ENCODE measurements at regions not wholly inside any gene's neighbourhood (a gene's known extent, or its start where the extent isn't known, plus 50 kb on each side); places are given as distances from the start of the nearest gene placed in this dataset.

DNA sequence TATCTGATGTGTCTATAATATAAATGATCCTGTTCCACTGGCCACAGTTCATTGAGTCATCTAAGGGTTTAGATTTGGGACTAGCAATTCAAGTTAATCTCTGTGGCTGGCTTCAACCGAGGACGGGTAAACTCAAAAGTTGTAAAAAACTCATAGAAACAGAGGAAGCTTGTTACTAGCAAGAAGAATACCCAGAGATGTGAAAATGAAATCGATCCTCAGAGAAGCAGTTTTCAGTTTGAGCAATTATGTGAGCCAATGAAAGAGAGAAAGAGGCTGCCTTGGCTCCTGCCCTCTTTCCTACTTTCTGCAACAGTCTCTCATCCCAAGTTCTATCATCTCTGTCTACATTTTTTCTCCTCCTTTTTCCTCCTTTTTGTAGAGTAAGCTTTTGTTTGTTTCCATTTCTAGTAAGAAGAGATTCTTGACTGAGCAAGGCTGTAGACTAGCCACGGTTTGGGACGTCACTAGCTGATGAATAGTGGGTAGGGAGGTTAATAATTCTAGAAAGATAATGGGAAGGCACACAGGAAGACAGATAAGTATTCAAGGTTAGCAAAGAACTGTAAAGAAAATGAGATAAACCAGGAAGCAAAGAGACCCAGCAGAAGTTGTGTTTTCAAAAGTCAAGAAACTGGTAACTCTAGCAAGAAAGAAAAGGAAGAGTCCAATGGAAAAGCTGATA is 298.9 kb upstream of the NR2F2 start:
- DNase-seq = no peak

DNA sequence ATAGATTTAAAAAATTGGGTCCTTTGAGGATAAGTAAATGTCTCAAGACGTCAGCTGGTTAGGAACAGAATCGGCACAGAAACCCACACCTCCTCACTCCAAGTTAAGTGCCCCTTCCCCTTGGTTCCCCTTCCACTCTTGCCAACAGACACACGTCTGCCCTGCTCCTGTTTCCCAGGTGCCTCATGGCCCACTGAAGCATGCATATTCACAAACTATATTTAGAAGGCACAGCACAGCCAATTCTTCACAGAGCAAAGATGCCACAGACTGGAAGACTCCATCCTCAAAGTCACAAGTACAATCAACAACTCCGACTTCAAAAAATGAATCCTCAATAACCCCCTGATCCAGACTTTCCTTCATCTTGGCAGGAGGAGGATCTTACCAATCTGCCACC is 295.4 kb upstream of the NR2F2 start:
- DNase-seq = no peak

DNA sequence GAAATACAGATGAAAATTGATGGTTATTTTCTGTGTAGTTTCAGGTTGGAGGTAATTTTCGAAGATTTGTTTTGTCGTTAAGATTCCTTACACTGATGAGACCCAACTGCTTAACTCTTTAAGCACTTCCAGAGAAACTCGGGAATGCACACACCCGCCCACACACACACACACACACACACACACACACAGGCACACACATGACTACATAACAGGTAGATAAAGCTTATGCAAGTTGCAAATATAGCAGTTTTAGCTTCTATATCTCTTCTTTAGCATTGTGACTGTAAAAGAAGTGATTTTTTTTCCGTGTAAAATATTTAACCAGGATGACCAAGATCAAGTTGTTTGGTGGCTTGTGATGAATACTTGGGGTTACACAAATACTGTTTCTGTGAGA is 294.9 kb upstream of the NR2F2 start:
- no peak for DNase-seq

DNA sequence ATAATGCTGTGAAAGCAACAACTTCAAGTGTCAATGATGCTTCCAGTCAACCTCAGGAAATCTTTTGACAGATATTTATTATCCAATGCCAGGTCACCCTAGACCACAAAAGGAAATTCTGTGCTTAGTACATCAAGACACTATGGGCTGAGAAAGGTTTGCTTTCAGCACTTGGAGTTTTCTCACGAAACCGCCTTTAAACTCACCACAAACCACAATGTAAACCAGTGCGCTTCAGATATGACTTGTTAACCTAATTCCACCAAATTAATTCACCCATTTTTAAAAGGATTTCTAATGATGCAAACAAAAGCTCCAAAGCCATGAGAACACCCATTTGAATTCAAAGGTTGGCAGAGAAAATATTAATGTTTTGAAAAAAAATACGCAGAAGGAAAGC is 292.9 kb upstream of the NR2F2 start:
- DNase-seq = no peak

- DNase-seq = no peak
Observed at GRCh38 chr15:96038131-96038530, 292.4 kb upstream of the NR2F2 start.

DNA sequence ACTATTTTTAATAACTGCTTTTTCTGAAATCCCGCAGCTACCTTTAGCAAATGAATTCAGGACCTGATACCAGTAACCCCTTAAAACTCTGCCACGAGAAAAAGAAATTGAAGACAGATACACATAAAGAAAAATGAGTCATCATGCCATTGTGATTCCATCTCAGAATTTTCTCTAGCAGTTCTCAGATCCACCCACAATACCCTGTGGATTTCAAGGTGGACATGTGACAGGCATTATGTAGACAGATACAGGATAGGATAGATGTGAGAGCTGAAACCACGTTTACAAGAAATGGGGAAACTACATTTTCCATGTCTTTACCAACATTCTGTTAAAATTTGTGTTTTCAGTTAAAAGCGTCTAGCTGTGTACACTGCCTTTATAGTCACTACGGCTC is 291.9 kb upstream of the NR2F2 start:
- no peak for DNase-seq

- no peak for DNase-seq
Observed at GRCh38 chr15:96041982-96042733, 288.3 kb upstream of the NR2F2 start.

GRCh38 chr15:96042734-96043224 is 287.7 kb upstream of the NR2F2 start:
- DNase-seq = no peak

- DNase-seq = no peak
Observed at GRCh38 chr15:96043591-96044171, 286.8 kb upstream of the NR2F2 start.

DNA sequence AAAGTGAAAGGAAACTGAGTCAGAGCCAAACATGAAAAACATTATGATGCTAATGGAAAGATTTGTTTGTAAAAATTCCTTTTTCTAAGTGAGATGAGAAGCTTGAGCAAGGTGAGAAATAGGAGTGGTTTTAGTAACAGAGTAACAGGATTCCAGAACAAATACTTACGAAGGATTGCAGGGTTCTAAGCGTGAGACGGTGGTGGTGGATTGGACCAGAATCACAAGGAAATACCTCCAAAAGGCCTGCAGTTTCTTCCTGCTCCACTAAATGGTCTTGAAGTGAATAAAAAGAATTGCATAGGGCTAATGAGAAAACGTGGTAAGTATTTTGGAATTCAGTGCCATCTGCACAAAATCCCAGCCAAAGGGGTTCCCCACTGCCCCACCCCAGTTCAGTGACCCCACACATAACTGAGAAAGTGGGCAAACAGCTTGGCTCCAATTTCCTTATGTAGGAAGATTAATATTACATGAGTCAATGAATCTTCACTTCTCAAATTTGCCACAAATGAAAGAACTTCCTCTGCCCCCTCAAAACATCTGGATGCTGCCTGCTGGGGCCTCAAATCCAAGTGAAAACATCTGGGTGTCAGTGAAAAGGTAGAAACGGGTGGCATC is 283.8 kb upstream of the NR2F2 start:
- DNase-seq = no peak

- no peak for DNase-seq
Observed at GRCh38 chr15:96047255-96047931, 283.1 kb upstream of the NR2F2 start.

- DNase-seq = no peak
Observed at GRCh38 chr15:96049323-96049722, 281.2 kb upstream of the NR2F2 start.

DNA sequence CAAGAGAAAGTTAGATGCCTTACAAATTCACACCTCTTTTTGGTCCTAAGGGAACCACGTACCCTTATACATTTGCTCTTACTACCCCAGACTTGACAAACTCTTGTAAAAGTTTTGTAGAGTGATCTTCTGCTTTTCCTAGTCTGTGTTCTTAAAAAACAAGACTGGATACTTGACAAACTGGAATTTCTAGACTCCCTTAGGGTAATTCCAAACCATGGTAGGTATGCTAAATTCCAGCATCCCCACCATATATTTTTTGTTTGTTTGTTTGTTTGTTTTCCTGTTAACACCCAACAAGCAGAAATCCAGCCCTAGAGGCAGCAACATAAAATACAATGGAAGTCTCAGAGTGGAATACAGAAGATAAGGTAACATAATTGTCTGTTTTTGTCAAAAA is 280.7 kb upstream of the NR2F2 start:
- DNase-seq = no peak

GRCh38 chr15:96051598-96051997 is 278.9 kb upstream of the NR2F2 start:
- no peak for DNase-seq

GRCh38 chr15:96052154-96052553 is 278.3 kb upstream of the NR2F2 start:
- DNase-seq = no peak

GRCh38 chr15:96052572-96053030 is 277.9 kb upstream of the NR2F2 start:
- no peak for DNase-seq

DNA sequence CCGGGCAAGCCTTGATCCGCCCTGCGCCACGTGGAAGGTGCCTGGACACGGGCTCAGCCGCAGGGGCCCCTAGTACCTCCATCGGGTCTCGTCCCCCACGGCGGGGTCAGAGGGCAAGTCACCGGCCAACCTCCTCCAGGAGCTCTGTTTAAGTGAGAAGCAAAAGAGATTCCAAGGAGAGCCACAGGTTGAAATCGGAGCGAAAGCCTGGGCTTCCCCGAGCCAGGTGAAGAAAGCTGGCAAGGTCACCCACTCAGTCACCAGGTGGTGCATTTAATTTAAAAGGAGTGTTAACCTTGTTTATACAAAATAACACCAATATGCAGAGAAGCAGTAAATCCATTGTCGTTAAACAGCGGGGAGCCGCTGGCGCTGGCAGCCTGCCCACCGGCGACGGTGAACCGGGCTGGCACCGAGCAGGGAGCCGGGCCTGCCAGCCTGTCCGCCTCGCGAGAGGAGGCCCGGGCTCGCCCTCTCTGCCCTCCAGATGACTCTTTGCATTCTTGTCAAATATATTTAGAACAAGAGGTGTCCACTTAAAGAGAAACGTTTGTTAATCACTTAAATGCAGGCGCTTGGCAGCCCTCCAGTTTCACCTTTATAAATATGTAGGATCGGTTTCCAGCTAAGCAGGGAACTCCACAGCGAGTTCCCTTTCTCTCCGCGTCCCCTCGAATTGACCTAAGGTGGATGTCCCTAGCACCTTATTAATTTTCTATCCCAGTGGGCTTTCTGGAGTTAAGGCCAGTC is 277.3 kb upstream of the NR2F2 start:
- peak in 13 of 56 donors; percentile 1 to 32 (median 18) for DNase-seq

DNA sequence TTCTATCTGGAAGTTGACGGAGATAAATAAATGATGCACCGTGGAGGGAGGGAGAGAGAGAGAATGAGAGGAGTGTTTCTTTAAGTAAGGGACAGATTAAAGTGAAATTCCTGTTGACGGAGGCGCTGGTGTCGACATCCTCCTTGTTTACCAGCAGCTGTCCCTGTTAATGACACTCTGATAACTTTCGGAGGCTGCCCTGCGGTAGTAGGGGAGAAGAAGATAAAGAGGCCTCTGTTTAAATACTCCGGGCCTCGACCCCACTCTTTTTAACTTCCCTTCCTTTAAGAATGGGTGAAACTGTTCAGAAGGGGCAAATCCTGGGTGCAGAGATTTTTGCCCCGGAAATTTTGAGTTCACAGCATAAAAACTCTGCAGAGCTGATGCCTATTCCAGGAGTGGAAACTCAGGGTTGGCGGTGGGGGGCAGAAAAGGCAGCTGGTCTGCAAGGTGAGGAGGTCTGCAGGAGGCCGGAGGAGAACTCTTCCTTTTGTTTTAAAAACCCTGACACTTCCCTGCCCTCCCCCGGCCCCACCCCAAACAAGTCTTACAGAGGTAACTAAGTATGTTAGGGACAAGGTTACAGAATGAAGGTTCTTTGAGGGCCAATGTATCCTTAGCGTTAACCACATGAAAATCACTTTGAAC is 276.6 kb upstream of the NR2F2 start:
- no peak for DNase-seq

DNA sequence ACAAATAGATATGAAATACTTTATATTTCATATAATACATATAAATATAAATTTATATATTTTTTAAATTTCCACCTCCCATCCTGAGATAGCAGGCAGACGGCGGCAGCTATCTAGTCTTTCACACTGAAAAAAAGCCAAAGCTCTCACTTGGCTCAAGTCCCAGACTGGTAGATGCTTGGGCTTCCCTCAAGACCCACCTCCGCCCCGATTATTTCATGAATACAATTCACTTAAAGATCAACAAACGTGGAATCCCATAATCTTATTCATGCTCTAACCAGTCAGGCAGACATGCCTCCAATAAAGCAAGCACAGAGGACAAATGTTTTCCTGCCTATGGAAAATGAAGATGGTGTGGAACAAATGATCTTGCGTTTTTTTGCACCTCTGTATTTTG is 275.9 kb upstream of the NR2F2 start:
- DNase-seq = no peak

Measured in amygdala (tissue), 56 donors.